ENCODE measurements at regions not wholly inside any gene's neighbourhood (a gene's known extent, or its start where the extent isn't known, plus 50 kb on each side); places are given as distances from the start of the nearest gene placed in this dataset.

DNA sequence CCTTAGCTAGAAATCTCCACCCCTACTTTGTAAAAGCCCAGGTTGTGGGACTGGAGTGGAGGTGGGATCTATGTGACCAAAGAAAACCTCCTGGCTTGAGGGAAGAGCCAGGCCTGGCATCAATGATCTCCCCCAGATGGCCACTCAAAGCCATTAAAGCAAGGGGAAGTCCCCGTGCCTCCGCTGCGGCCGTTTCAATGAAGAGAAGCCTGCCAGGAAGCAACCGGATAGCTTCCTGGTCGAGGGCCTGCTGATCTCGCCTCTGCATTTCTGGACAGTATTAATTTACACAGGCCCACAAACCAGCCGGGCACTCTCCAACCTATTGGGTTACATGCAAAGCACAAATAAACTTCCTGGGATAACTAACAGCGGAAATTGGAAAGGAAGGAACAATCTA, 160.5 kb upstream of the MSX2 start:
- TF ChIP-seq, protein P1, sequence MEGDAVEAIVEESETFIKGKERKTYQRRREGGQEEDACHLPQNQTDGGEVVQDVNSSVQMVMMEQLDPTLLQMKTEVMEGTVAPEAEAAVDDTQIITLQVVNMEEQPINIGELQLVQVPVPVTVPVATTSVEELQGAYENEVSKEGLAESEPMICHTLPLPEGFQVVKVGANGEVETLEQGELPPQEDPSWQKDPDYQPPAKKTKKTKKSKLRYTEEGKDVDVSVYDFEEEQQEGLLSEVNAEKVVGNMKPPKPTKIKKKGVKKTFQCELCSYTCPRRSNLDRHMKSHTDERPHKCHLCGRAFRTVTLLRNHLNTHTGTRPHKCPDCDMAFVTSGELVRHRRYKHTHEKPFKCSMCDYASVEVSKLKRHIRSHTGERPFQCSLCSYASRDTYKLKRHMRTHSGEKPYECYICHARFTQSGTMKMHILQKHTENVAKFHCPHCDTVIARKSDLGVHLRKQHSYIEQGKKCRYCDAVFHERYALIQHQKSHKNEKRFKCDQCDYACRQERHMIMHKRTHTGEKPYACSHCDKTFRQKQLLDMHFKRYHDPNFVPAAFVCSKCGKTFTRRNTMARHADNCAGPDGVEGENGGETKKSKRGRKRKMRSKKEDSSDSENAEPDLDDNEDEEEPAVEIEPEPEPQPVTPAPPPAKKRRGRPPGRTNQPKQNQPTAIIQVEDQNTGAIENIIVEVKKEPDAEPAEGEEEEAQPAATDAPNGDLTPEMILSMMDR (IDR thresholded peaks at IDR 0.05): no peak
- TF ChIP-seq SIN3A (IDR thresholded peaks at IDR 0.05; ENCODE audit: borderline replicate concordance, insufficient read depth, low read depth, low read length) (no peak), TCF7L2 (IDR thresholded peaks at IDR 0.05; ENCODE audit: low read depth, low read length) (no peak), POLR2AphosphoS5 (IDR thresholded peaks at IDR 0.05; ENCODE audit: low read depth, low read length) (no peak)

Measured in Panc1 (cell line).